ENCODE measurements at regions not wholly inside any gene's neighbourhood (a gene's known extent, or its start where the extent isn't known, plus 50 kb on each side); places are given as distances from the start of the nearest gene placed in this dataset.
A peak's percentile ranks its signal among the peaks of the same experiment; 100 is the strongest.

- Histone ChIP-seq H3K9me3 (no peaks in the 10 kb centered on the region), H3K27ac (peak overlapping the region in 2 of 4 donors; percentile 0 to 17), H3K4me3 (no peak overlapping the region), H3K4me1 (no peaks in the 10 kb centered on the region), H3K27me3 (no peaks in the 10 kb centered on the region), H3K36me3 (no peaks in the 10 kb centered on the region)
- intact Hi-C loops (cut with DNase I): no loop called here
- no peak for TF ChIP-seq CTCF (IDR thresholded peaks at IDR 0.05)
- peak; percentile 64 to 85 (median 80) for ATAC-seq
- WGBS, 2 donors: 46 to 49% methylated on average over 9 of the region's 9 CpGs
- peak in 5 of 6 donors; percentile 32 to 68 (median 54) for DNase-seq
- no peak for FAIRE-seq
Observed at GRCh38 chr10:78203915-78204818, 170.5 kb downstream of the RPS24 start.

- intact Hi-C loops (cut with DNase I): no loop called here
- Histone ChIP-seq H3K36me3 (no peaks in the 10 kb centered on the region), H3K4me1 (no peaks in the 10 kb centered on the region), H3K4me3 (no peak overlapping the region), H3K9me3 (no peaks in the 10 kb centered on the region), H3K27me3 (no peaks in the 10 kb centered on the region), H3K27ac (no peak overlapping the region)
- FAIRE-seq (no peak), ATAC-seq (no peak), DNase-seq (no peak)
- WGBS, 2 donors: 68 to 69% methylated on average over 5 of the region's 5 CpGs
- no peak for TF ChIP-seq CTCF (IDR thresholded peaks at IDR 0.05)
Observed at GRCh38 chr10:78205457-78206016, 171.9 kb downstream of the RPS24 start.

- intact Hi-C loops (cut with DNase I): no loop called here
- FAIRE-seq: no peak
- Histone ChIP-seq H3K27ac (no peak overlapping the region), H3K4me1 (no peaks in the 10 kb centered on the region), H3K4me3 (no peak overlapping the region), H3K9me3 (no peaks in the 10 kb centered on the region), H3K36me3 (no peaks in the 10 kb centered on the region), H3K27me3 (no peaks in the 10 kb centered on the region)
- no peak for ATAC-seq
- TF ChIP-seq CTCF (IDR thresholded peaks at IDR 0.05): no peak
- 62 to 70% methylated on average over 5 of the region's 5 CpGs for WGBS, 2 donors
- no peak for DNase-seq
Observed at GRCh38 chr10:78207216-78207615, 173.6 kb downstream of the RPS24 start.

- no peak for FAIRE-seq
- no peak for TF ChIP-seq CTCF (IDR thresholded peaks at IDR 0.05)
- intact Hi-C loops (cut with DNase I): no loop called here
- no peak for DNase-seq
- Histone ChIP-seq H3K4me3 (no peak overlapping the region), H3K9me3 (no peaks in the 10 kb centered on the region), H3K27ac (no peak overlapping the region), H3K36me3 (no peaks in the 10 kb centered on the region), H3K4me1 (no peaks in the 10 kb centered on the region), H3K27me3 (no peaks in the 10 kb centered on the region)
- 76% methylated on average over 4 of the region's 4 CpGs for WGBS, 2 donors
- ATAC-seq: no peak
Observed at GRCh38 chr10:78207776-78208175, 174.1 kb downstream of the RPS24 start.

- ATAC-seq (no peak), FAIRE-seq (no peak), DNase-seq (no peak)
- H3K27me3 ChIP-seq: no peaks in the 10 kb centered on the region
- no peak overlapping the region for H3K27ac ChIP-seq
- 81 to 85% methylated on average over 4 of the region's 4 CpGs for WGBS, 2 donors
- H3K9me3 ChIP-seq: no peaks in the 10 kb centered on the region
- no peaks in the 10 kb centered on the region for H3K4me1 ChIP-seq
- intact Hi-C loops (cut with DNase I): no loop called here
- H3K4me3 ChIP-seq: no peak overlapping the region
- TF ChIP-seq CTCF (IDR thresholded peaks at IDR 0.05): no peak
- no peaks in the 10 kb centered on the region for H3K36me3 ChIP-seq
Observed at GRCh38 chr10:78209970-78210369, 176.3 kb downstream of the RPS24 start.

Data from pancreas (tissue), 10 donors.